NCI-H526 treated with DMSO at 0.1 percent for 48 hours (cell line): ENCODE measurements at regions not wholly inside any gene's neighbourhood (a gene's known extent, or its start where the extent isn't known, plus 50 kb on each side); places are given as distances from the start of the nearest gene placed in this dataset.

Source experiments
- DNase-seq: peaks from one replicate; lab custom pipeline; 2025; lab: John Stamatoyannopoulos, UW

GRCh38 chr6:30396833-30397479, 52.0 kb downstream of the RPP21 start:
- DNase-seq: peak; percentile 63

- DNase-seq: no peak
Measured at GRCh38 chr6:30397697-30398096, 52.7 kb downstream of the RPP21 start.

DNA sequence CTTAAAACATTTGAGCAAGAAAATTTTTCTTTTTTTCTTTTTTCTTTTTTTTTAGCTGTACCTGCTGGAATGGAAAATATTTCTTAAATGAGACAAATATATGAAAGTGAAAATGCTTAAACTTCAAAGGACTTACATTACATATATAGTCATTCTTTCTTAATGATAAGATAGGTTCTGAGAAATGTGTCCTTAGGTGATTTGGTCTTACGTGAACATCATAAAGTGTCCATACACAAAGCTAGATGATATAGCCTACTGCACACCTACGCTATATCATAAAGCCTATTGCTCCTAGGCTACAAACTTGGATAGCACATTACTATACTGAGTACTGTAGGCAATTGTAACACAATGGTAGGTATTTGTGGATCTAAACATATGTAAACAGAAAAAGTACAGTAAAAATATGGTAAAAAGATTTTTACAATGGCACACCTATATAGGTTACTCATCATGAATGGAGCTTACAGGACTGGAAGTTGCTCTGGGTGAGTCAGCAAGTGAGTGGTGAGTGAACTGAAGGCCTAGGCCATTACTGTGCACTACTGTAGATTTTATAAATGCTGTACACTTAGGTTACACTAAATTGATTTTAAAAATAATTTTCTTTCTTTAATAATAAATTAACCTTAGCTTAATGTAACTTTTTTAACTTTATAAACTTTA, 54.6 kb downstream of the RPP21 start:
- DNase-seq: no peak

- DNase-seq: no peak
Measured at GRCh38 chr6:30405934-30406333, 61.0 kb downstream of the RPP21 start.

DNA sequence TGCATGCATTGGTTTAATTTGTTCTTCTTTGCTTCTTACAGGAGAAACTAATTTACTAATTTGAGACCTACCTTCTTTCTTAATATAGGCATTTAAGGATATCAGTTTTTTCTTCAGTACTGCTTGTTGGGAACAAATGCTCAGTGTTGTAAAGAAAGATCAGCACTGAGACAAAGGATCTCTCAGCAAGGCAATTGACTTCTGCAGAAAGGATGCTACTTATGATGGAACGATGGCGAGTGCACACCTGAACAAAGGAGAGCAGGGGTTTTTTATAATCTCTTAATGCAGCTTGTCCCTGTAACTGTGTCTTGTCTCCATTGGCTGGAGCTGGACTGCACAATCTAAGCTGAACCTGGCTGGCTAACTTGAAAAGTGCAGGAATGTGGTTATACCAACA, 64.2 kb downstream of the RPP21 start:
- DNase-seq: no peak

GRCh38 chr6:30411515-30412207, 66.7 kb downstream of the RPP21 start:
- DNase-seq: peak; percentile 39

GRCh38 chr6:30418448-30418847, 70.9 kb upstream of the HLA-E start:
- no peak for DNase-seq

DNA sequence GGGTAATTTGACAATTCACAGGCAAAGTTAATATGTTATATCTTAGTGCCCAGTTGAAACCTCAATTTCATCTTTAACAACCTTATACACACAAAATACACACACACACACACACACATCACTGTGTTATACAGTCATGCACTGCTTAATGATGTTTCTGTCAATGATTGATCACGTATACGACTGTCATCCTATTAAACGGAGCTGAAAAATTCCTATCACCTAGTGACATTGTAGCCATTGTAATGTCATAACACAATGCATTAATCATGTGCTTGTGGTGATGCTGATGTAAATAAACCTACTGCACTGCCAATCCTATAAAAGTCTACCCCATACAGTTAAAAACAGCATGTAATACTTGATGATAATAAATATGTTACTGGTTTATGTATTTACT, 64.8 kb upstream of the HLA-E start:
- no peak for DNase-seq
